GM19099 (cell line): ENCODE measurements at regions not wholly inside any gene's neighbourhood (a gene's known extent, or its start where the extent isn't known, plus 50 kb on each side); places are given as distances from the start of the nearest gene placed in this dataset.

Experiments used
- POLR2A ChIP-seq: IDR thresholded peaks from 3 replicates; pipeline ENCODE4 v1.6.1; 2011; ENCODE audit warnings: low read depth; ENCODE audit not compliant: insufficient read length; ENCODE audit errors: extremely low read depth

DNA sequence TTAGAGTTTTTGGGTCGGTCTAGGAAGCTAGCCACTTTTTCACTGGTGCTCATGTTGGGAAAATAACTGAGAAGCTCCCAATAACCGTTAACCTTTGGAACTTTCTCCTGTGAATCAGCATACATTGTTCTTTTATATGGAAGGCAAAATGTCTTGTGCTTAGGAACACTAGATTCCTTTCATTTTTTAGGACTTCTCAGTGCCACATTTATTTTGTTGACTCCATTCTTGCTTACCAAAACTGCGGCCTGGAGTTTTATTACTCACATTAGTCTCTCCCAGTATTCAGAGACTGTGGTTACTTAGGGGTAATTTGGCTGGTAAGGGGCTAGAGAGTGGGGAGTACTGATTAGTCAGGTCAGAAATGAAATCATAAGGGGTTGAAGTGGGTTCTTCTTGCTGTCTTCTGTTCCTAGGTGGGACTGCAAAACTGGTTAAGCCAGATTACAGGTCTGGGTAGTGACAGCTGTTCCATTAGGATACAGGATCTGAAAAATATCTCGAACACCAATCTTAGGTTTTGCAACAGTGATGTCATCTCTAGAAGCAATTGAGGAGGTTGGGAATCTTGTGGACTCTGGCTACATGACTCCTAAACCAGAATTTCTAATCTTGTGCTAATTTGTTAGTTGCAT lies 631.4 kb upstream of the LUZP2 start:
- TF ChIP-seq POLR2A = no peak

DNA sequence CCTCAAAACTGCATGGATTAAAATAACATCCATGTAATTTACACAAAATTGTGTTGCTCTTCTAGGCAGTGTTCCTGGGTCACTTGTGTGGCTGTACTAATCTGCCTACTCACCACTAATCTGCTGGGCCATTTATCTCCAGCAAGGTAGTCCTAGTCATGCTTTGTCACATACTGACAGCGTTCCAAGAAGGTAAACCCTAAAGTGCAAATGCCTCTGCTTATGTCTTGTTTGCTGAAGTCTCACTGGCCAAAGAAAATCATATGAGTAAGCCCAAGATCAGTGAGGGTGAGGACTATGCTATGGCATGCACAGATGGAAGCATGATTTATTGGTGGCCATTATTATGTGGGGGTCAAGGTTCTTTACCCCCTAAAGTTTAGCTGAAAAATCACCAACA lies 630.2 kb upstream of the LUZP2 start:
- TF ChIP-seq POLR2A = no peak

DNA sequence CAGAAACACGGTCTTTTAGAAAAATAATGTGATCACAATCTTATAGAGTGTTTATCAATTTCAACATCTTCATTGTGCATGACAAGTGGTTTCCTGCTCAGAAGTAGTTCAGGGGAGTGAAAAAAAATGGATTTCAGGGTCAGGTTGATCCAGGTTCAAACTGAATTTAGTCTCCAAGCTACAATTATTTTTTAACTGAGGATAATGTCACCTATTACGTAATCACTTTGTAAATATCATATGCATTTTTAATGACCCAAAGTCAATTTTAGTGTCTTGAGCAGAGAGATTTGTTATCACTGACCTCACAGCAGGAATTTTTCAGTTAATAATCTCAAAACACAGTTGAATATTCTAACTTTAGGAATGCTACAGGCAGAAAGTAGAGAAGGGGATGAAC lies 627.2 kb upstream of the LUZP2 start:
- no peak for TF ChIP-seq POLR2A

GRCh38 chr11:23873406-23873805 lies 623.4 kb upstream of the LUZP2 start:
- TF ChIP-seq POLR2A = no peak

- TF ChIP-seq POLR2A = no peak
These were observed 621.5 kb upstream of the LUZP2 start for GRCh38 chr11:23875176-23875850.

DNA sequence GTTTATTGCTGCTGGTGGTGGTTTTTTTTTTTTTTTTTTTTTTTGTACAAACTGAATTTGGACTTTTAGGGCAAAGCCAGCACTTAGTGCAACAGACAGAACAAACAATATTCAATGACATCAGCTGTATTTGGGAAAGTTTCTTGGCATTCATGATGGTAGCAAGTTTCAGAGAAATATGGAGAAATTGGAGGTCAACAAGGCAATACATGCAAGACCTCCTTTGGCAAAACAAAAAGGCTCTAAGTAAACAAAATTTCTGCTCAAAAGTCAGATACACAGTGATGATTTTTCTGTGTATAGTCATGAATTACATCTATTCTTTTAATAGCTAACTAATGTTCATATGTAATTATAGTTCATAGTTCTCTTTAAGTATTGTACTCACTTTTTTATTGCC lies 612.5 kb upstream of the LUZP2 start:
- no peak for TF ChIP-seq POLR2A

DNA sequence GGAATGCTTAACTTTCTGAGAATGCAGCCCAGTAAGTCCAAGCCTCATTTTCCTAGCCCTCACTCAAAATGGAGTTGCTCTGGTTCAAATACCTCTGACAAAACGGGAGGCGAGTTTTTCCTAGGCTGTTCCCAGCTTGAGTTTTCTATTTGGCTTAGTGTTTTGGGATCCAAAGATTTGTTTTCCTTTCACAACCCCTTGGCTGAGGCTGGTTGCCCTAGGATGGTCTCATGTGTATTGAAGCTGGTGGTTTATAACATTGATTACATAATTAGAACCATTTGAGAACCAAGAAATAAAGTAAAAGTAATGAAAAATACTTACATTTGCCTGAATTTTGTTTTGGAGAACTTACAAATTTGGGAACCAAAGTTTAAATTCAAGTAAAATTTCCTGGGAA lies 611.1 kb upstream of the LUZP2 start:
- no peak for TF ChIP-seq POLR2A

DNA sequence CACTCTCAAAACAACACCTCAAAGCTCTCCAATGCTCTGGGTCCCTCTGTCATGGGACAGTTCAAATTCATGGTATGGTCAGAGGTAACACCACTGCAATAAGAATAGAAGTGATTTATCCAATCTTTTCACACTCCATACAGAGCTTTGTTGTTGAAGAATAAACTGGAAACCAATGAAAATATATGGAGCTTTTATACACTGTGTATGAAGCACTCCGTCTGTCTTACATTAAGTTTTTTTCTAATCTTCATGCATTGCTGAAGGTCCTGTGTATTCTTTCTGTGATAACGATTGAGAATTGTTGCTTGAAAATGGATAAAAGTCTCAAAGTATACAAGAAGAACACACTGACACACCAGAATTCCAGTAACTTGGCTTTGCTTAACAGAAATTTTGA lies 603.7 kb upstream of the LUZP2 start:
- TF ChIP-seq POLR2A = no peak

DNA sequence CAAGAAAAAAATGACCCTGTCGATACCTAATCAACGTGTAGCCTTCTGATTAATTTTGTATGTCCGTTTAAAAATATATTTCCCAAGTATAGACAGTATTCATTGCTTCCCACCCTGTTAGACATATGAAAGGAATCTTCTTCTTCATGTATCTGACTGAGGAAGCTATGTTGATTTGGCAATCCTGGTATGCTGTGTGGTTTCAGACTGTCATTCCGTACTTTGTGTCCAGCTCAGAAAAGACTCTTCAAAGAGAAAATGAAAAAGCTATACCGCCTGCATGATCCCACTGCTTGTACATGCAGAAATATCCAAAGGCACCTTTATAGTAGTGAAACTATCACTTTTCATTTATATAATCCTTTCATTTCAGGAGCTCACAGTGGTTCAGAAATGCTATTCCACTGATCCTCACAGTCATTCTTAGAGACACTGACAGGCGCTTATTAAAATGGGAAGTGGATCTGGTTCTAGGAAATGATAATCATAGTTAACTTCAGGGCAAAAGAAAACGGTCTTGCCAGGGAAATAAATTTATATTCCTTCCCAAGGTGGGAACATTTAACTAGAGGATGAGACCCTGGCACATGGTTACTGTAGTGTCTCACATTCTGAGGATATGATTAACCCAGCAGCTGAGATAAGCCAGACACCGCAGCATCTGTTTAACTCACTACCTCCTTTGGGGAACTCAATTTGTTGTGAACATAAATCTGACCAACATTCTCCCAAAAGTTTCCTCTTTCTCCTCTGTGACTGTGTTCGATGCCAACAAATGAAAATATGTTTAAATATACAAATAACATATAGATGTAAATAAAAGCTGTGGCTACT lies 599.2 kb upstream of the LUZP2 start:
- TF ChIP-seq POLR2A = no peak

DNA sequence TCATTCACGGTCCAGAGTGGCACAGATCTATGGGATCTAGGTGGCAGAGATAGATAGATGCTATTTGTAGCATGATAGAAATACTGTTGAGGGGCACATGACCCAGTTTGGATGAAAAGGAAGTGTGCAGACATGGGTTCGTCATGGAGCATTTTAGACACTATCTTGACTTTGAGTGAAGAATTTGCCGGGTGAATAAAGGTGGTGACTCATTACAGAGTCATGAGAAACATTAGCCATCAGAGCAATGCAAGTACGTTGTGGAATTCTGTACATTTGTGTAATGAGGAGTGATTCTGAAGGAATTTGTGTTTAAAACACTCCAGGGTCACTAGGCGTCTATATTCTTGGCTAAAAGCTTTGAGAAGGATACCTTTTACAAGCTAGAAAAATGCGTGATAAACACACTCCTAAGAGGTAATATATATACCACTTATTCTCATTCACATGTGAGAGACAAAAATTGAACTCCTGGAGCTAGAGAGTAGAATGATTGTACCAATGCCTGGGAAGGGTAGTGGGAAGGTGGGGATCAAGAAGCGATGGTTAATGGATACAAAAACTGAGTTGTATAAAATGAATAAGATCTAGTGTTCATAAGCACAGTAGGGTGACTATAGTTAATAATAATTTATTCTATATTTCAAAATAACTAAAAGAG lies 593.7 kb upstream of the LUZP2 start:
- no peak for TF ChIP-seq POLR2A

DNA sequence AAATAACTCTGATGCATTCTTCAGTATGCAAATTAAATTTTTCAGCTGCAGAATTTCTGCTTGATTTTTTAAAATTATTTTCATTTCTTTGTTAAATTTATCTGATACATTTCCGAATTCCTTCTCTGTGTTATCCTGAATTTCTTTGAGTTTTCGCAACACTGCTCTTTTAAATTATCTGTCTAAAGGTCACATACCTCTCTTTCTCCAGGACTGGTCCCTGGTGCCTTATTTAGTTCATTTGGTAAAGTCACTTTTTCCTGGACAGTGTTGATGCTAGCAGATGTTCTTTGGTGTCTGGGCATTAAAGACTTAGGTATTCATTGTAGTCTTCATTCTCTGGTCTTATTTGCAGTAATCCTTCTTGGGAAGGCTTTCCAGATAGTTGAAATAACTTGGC lies 577.4 kb upstream of the LUZP2 start:
- TF ChIP-seq POLR2A = no peak

DNA sequence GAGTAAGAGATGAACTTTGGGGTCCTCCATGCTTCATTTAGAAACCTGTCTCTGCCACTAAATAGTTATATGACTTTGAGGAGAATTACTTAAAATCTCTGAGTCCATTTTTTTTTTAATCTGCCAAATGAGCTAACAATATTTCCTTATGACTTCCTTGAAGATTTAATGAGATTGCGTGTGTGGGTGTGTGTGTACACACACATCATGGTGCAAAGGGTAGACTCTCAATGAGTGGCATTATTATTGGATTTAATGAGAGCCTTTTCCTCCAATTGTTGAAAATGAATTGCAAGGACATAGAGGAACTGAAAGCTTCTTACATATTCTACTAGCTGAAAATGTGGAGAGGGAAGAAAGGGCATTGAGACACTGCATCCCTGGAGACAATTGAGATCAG lies 573.5 kb upstream of the LUZP2 start:
- TF ChIP-seq POLR2A = no peak

DNA sequence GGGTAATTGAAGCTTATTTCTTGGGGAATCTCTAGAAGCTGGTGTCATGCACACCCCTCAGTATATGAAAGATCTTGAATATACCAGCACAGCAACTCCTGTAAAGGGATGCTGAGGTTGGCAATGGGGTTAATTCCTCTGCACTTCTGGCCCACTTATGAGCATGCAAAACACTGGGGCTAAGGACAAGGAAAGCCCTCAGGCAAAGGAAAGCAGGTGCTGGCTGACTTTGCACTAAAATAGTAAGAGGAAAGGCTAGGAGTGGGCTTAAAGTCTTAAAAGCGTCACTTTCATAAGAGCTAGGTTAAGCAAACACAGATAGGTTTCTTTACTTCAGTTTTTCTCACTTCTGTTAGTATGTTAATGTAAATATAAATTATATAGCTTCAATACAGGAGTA lies 572.6 kb upstream of the LUZP2 start:
- no peak for TF ChIP-seq POLR2A

GRCh38 chr11:23931443-23931842 lies 565.4 kb upstream of the LUZP2 start:
- no peak for TF ChIP-seq POLR2A

GRCh38 chr11:23932485-23932898 lies 564.4 kb upstream of the LUZP2 start:
- TF ChIP-seq POLR2A = no peak

GRCh38 chr11:23933721-23934120 lies 563.1 kb upstream of the LUZP2 start:
- no peak for TF ChIP-seq POLR2A

GRCh38 chr11:23944923-23945322 lies 551.9 kb upstream of the LUZP2 start:
- no peak for TF ChIP-seq POLR2A
